GM18870 (cell line): ENCODE measurements at regions not wholly inside any gene's neighbourhood (a gene's known extent, or its start where the extent isn't known, plus 50 kb on each side); places are given as distances from the start of the nearest gene placed in this dataset.

Experiments
- ATAC-seq: cut with Tn5 transposase; IDR thresholded peaks from one replicate; pipeline ENCODE4 v1.9.1; 2021; ENCODE audit warnings: moderate library complexity; ENCODE audit not compliant: unreplicated experiment

DNA sequence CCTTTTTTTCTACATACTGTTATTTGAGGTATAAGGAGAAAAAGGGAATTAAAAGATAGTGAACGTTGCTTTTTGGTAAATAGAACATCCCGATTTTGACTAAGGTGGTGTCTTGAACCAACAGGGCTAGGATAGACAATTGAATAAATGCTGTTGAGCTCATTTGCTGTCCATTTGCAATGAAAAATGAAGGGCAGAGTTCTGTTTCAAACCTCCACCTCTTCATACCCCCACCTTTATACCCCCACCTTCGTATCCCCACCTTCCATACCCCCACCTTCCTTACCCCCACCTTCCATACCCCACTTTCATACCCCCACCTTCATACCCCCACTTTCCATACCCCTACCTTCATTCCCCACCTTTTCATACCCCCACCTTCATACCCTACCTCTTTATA lies 93.4 kb upstream of the NAA20 start:
- no peak for ATAC-seq

DNA sequence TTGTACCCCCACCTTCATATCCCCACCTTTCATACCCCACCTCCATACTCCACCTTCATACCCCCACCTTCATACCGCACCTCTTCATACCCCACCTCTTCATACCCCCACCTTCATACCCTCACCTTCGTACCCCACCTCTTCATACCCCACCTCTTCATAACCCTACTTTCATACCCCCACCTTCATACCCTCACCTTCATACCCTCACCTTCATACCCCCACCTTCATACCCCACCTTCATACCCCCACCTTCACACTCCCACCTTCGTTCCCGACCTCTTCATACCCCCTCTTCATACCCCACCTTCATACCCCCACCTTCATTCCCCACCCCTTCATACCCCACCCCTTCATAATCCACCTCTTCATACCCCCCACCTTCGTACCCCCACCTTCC lies 92.9 kb upstream of the NAA20 start:
- ATAC-seq: no peak

DNA sequence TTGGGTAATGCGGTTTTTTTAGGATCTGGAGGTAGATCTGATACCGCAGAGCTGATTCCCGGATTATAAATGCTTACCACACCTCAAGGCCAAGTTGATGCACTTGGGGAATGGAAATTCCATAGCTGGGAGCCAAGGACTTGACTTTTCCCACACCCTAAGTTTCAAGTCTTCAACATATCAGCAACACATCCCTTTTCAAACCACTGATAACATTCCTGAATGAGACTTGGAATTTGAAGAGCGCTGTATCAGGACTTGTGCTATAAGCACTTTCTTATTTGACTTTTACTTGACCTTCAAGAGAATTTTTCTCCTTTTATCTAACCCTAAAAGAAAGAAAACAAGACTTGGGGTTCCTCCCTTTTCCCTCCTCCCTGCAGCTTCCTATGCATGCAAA lies 90.6 kb upstream of the NAA20 start:
- ATAC-seq: no peak

DNA sequence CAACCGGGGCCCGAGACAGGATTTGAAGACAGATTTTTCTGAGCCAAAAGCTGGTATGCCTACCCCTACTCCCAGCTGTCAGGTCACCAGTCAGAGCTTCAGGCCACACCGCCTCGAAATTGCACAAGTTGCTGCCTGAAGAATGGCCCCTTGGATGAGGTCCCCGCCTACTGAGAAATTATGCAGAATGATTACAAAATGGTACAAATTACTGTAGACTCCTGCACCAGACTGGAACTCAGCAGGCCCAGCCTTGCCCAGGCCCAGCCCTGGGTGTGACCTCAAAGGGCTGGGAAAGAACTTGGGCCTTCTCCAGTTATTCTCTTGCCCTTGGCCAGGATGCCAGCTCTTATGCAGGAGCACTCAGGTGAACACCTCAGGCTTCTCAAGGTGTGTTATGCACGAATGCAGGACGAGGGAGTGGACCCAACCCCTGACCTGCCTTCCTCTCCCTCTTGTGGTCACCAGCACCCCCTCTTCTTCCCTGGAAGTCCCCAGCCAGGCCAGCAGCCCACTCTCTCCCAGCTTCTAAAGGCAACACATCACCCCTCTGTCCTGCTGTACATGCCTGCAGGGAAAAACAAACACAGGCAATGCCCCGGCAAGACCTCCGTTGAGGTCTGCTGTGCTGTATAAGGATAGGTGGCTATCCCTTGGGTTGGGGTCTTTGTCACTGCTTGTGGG lies 88.7 kb upstream of the NAA20 start:
- ATAC-seq: no peak

DNA sequence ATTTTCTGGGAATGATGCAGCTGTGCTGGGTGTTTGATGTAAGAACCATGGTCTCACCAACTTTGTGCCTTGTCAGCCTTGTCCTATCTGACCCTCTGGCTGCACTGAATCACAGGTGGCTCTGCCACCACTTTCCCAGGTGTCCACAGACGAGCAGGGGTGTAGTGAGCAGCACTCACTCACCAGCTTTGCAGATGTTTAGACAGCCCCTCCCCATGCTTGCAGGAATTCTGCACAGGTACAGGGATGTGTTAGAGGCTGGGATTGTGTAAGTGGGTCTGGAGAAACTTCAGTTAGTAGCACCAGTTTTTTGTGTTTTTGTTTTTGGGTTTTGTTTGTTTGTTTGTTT lies 88.2 kb upstream of the NAA20 start:
- ATAC-seq: no peak

DNA sequence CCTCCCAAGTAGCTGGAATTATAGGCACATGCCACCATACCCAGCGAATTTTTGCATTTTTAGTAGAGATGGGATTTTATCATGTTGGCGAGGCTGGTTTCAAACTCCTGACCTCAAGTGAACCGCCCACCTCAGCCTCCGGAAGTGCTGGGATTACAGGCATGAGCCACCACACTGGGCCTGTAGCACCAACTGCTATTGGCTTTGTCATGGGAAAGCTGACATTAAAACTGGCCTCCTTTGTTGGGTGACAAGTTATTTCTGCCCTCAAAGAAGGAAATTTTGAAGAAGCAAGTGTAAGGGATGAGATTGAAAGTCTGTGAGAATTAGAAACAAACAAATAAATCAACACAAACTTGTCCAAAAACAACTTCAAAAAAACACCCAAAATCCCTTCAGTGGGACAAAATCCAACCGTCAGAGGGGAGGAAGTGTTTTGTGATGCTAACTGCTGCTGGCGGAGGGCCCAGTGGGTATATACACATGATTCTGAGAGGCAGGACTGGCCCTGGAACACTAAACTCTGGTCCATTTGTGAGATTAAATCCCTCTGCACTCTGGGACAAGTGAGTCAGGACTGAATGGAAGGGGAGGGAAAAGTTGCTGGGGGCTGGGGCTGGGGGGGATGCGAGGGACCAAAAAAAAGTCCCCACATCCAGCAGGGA lies 87.5 kb upstream of the NAA20 start:
- no peak for ATAC-seq

DNA sequence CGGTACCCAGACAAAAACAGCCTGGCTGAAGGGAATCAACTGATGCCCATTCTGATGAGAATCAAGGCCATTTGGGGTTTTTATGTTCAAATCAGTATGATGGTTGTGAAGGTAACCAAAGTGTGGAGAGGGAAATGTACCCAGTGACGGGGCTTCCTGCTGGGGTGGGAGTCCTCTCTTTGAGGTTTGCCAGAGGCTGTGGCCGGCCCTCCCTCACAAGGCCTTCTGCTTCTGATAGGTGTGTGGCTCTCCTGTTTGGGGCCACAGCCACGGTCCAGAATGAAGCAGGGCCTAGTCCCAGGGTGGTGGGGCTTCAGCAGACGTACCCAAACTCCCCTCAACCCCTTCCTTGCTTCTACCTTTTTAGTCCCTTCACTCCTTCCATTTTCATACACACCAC lies 86.7 kb upstream of the NAA20 start:
- no peak for ATAC-seq

DNA sequence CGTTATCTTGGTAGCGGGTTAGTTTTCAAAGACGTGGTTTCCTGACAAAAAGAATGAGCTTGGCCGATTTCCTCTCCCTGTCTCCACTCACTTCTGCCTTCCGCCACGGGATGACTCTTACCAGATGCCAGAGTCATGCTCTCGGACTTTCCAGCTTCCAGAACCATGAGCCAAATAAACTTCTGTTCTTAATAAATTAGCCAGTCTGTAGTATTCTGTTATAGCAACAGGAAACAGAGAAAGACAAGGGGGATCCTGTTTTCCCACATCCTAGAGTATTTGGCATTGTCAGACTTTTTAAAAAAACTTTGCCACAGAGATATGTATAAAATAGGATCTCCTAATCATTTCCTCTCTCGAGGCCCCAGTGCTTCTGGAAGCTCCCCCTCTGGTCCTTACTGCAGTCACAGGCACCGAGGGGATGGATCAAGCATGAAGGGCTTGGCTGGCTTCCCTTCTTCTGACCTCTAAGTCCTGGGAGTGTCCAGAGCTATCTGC lies 84.9 kb upstream of the NAA20 start:
- no peak for ATAC-seq

DNA sequence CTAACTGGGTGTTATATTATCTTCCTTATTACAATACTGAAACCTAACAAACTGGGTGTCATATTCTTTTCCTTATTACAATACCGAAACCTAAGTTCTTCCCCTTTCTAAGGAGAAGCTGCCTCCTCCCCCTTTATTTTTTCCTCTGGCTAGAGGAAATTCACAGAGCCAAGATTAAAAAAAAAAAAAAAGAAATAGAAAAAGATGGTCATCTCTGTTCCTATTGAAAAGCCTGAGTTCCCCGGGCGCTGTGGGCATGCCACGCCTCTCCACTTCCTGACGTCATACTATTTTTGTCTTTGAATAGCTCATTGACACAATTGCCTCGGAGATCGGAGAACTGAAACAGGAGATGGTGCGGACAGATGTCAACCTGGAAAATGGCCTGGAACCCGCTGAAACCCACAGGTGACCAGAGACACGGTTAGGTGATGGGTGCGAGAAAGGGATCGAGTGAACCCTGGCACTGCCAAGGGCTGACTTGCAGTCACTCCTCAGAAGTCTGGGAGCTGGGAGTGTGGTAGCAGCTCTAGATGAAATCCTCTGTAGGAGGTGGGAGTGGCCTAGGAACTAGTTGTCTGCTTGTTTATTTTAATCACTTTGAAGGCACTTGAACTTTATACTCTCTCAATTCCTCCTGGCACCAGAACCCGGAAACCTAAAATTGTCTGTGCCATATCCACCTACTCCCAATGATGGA lies 82.2 kb upstream of the NAA20 start:
- ATAC-seq: no peak

DNA sequence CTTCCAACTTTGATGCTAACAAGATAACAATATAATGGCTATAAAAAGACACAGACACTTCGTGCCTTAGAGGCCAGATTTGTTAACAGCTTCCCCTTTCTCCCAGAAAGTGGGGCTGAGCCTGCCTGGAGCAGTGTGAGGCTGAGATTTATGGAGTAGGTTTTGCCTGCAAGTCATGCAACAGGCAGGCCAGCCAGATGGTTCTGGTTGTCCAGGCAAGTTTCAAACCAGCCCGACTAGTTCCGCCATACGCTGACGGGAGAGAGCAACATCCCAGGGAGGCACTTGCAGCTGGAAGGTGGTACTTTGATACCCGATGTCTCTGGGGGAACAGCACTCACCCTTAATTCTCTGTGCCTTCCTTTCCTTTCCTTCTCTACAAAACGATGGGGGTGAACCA lies 81.3 kb upstream of the NAA20 start:
- ATAC-seq: no peak

DNA sequence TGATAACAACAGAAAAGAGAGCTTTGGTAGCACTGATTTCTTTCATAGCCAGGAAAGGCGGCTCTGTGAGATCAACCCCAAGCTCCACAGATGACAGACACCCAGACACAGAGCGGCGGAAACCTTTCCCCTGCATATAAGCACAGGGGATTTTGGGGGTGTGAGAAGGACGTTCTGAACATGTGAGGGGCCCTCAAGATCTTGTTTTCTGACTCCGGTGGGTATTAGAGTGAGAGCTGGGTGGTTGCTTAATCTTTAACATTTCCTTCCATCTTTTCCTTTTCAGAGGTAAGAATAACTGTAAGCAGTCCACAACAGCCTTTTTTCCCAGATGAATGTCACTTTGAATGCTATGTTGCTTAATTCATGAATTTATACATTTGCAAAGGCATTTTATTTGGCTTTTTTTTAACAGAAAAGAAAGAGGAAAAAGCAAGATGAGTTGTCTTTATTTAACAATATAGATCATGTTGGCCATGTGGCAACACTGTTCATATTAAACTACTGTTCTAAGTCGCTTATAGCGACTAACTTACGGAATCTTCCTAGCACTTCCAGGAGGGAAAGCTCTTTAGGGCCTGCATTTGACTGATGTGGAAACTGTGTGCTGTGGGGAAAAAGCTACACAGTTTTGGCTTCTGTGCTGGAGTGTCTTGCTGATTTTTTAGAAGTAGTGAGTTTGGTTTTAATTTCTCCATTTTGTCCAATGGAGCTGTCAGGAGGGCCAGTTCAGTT lies 80.5 kb upstream of the NAA20 start:
- ATAC-seq: no peak

DNA sequence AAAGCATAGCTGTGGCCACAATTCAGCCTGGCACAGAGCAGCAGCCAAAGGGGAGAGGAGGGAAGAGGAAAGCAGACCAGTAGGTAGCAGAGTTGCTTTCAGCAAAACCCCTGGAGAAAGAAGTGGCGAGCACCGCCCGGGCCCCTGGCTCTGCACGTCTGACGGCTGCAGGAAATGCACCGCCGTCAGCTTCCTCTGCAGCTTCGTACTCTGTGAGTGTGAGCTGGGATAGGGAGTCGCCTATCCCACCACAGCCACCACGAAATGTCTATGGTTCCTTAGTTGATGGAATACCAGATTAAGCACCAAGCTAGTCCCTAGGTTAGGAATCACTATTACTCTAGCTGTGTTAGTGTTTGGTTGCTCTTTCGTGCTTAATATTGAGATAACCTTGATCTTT lies 79.9 kb upstream of the NAA20 start:
- ATAC-seq: no peak

DNA sequence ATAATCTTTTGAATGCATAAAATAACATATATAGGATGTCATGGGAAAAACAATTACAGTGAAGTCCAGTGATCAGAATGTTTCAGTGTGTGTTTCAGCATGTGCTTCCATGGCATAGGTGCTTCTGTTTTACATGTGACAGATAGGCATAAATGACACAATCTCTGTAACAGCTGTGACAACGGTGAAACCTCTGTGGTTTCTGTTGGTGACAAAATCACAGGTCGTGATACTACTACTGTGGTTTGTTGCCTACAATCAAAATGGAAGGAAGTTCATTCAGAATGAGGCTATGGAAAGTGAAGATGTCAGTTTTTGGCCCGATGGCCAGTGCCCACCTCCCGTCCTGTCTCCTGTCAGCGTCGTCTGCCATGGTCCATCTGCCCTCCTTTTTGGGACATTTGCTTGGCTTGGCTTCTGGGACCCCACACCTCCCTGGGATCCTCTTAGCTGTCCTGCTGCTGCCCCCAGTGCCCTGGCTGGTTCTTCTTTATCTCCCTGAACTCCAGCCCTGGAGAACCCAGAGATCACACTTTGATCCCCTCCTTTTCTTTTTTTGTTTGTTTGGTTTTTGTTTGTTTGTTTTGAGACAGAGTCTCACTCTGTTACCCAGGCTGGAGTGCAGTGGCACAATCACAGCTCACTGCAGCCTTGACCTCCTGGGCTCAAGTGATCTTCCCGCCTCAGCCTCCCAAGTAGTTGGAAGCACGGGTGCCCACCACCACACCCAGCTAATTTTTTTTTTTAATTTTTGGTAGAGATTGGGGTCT lies 79.3 kb upstream of the NAA20 start:
- ATAC-seq: peak; percentile 88

DNA sequence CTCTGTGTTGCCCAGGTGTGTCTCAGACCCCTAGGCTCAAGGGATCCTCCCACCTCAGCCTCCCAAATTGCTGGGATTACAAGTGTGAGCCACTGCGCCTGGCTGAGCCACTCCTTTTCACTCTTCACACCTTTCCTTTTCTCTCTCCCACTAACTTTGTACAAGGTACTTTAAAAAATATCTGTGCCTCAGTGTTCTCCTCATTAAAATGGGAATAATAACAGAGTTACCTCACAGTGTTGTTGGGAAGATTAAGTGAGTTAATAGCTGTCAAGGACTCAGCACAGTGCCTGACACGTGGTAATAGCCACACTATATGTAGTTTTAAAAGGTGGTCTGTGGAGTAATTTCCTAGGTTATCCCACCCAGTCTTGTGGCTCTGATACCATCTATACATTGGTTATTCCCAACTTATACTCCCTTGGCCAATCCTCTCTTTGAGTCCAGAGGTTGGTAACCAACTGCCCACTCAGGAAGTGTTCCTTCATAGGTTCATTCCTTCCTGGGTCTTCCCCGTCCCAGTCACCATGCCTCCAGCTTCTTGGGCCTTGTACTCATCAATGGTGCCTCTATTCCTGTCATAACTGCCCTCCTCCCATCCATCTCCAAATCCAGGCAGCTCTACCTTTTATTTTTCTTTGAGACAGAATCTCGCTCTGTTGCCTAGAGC lies 78.6 kb upstream of the NAA20 start:
- ATAC-seq: no peak

DNA sequence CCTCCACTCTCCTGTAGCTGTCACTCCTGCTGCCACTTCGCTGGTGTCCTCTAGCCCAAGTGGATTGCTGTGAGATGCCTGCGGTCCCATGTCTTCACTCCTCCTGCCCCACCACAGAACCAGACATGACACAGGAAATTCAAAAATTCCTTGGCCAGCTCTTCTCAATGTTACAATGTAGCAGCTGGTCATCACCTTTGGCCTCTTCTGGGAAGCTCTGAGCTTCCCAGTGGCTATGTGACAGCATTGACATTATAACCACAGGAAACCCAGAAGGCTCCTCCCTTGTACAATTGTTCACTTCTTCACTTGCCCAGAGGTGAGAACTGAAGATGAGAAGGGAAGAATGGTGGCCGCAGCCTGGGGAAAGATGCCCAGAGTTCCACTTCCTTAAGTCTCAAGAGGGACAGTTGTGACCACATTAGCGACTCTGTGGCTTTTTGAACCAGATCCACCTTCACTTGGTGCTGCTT lies 76.1 kb upstream of the NAA20 start:
- no peak for ATAC-seq

DNA sequence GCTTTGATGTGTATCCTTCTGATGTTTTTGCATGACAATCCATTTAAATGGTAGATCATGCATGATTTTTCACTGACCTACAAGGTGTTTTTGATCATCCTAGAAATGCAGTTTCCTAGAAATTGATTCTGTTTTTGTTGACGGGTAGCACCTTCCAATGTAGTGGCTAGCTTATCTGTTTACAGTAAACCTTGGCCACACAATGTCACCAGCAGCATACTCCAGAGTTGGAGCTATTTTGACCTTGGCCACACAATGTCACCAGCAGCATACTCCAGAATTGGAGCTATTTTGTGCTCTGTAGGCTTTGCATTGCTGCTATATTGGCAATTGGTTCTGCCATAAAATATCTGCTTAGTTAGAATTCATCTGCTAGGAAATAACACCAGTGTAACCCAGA lies 74.6 kb upstream of the NAA20 start:
- ATAC-seq: no peak

DNA sequence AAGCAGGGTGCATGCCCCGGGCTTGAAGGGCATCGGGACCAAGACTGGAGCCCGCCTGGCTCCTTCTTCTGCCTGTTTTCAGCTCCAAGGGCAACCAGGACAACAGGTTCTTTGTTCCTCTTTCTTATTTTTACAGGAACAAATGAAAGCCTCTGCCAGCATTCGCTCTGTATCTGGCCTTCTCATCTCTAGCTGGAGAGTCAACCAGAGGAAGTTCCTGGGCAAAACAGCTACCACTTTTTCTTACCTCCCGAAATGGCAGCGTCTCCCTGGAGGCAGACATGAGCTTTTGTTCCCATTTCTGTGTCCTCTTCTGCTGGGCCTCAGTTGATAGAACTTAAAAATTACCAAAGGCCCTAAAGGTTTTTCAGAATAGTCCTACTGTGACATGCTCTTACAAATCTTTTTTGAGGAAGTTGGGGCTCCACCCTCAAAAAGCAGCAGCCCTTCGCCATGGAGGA lies 74.1 kb upstream of the NAA20 start:
- no peak for ATAC-seq

DNA sequence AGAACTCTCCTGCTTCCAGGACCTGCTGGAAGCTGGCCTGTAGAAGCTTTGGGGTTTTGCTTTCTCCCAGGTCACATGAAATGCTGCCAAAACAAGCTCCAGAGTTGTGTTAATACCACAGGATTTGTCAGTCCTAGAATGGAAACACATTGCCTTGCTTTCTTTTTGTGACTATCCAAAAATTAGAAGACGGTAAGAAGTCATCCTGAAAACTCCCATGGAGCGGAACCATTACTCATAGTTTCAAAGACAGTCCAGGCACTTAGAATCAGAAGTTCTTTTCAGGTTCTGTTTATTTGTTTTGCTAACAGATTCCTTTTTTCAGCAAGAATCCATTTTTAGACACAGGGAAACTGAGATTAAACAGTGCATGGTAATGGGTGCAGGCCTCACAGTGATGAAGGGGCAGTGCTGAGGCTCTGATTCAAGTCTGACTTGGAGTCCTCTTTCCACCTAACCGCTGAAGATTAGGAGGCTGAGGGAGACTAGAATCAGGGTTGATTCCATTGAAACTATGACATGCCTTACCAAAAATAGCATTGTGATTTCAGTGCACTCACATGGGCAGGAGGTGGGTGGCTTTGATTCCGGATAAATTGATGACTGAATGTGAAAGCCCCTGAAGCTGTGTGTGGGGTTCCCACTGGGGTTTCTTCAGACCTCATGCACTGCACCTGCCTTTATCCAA lies 72.2 kb upstream of the NAA20 start:
- no peak for ATAC-seq
